ENCODE measurements at regions not wholly inside any gene's neighbourhood (a gene's known extent, or its start where the extent isn't known, plus 50 kb on each side); places are given as distances from the start of the nearest gene placed in this dataset.
A peak's percentile ranks its signal among the peaks of the same experiment; 100 is the strongest.

DNA sequence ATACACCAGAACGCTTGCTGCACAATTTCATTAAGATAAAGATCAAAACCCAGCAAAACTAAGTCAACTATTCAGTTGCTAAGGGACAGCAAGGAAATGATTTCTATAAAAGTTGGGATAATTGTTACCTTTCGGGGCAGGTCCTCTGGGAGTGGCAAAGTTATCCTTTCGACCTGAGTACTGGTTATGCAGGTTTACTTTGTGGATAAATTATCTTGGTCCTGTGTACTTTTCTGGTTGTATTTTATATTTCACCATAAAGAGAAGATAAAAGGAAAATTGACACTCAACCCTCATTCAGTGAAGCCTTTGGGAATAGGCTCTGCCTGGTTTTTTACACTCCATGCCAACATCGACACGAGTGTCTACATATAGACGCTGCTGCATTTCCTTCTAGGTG lies 146.5 kb downstream of the SYK start:
- DNase-seq (ENCODE audit: low spot score), result no peak

DNA sequence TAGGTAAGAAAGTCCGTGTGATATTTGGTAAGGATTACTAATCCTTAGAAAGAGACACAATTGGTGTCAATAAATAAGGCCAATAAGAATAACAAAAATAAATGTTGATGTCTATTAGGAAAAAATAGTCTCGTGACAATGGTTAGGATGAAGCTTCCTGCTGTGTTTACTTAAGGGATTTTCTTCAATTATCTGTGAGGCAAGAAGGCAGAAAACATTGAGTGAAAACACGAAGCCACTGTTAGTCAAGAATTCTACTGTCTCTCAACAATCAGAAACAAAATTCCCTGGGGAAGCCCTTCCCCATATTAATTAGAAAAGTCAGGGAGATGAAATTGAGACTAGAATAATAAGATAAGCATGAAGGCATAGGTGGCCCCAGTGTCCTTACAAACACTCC lies 149.0 kb downstream of the SYK start:
- DNase-seq (ENCODE audit: low spot score), result no peak

DNA sequence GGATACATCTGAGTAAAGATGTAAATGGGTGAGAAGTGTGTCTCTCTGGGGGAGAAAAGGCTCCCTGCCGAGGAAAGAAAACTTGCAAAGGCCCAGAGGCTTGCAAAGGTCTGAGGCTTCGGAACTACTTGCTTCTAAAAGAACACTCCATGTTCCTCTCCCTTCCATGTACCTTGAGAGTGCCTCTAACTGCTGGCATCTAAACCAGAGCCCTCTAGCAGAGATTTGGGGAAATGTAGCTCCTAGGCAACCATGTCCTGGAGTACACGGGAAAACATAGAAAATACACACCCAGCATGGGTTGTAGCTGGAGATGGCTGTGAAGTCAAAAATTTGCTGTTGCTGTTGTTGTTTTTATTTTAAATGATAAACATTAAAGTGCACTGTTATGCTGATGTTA lies 151.6 kb downstream of the SYK start:
- no peak for DNase-seq (ENCODE audit: low spot score)

DNA sequence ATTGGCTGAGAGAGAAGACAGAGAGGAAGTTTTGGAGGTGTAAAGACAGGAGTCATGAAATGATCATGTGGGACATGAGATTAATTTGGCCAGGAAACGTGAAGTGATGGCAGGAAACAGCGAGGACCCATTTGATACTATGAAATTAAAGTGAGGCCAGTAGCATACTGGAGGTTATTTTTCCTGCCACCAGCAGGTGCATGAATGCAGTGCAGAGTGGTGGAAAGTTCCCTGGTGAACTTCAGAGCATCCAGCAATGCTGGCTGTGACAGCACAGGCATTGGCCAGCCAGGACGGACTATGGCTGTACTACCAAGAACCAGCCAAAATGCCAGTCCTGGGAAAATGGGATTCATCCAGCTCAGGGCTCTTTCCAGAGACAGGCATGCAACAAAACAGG lies 152.2 kb downstream of the SYK start:
- no peak for DNase-seq (ENCODE audit: low spot score)

DNA sequence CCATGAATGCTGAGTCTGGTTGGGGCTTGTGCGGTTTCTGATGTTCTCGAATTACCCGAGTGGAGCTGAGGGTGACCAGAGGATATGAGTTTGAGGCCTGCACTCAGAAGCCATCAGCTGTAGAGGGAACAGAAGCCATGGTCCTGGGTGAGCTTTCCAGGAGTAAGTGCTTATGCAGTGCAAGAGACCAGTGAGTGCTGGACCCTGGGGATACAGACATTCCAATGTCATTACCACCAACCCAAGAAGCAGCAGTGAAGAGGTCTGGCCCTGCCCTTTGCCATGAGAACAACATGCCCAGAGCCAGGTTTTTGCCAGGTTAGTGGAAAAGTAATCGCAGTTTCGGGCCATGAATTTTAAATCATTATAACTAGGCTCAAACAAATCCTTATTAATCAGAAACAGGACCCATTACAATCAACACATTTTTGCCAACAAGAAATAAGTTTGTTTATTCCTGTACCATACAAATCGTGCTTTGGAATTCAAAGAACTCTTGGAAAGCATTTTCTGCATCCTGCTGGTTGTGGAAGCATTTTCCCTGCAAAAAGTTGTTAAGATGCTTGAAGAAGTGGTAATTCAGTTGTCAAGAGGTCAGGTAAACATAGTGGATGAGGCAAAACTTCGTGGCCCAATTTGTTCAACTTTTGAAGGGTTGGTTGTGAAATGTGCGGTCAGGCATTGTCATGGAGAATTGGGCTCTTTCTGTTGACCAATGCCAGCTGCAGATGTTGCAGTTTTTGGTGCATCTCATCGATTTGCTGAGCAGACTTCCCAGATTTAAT lies 154.6 kb downstream of the SYK start:
- no peak for DNase-seq (ENCODE audit: low spot score)

DNA sequence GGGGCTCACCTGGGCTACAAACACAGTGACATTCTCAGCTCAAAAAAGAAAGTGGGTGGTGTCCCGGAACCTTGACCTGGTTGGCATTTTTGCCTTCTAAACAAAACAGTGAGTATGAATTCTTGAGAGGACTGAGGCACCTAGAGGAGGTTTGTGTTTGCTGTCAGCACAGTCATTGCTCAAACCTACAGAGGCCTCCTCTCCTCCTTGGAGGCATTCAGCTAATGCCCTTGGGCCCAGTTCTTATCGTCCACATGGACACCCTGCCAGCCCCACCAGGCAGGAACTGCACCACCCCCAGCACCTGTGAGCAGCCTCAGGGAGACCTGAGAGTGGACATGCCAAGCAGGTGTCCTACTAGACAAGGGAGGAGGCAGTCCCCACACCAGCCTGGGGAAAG lies 156.7 kb downstream of the SYK start:
- DNase-seq (ENCODE audit: low spot score), result no peak

DNA sequence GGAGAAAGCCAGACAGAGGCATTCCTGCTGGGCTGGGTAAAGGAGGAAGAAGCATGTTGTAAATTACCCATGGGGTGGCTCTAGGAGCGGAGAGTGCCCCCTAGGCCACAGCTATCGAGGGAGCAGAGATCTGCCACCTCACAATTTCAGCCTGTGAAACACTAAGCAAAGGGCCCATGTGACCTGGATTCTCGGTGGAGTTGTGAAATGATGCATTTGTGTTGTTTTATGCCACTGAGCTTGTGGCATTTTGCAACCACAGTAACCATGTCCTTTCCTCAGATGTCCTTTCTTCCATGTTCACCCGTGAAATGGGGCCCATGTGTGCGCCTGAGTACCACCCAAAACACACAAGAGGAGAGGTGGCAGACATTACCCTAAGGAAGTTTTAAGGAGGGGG lies 159.3 kb downstream of the SYK start:
- no peak for DNase-seq (ENCODE audit: low spot score)

DNA sequence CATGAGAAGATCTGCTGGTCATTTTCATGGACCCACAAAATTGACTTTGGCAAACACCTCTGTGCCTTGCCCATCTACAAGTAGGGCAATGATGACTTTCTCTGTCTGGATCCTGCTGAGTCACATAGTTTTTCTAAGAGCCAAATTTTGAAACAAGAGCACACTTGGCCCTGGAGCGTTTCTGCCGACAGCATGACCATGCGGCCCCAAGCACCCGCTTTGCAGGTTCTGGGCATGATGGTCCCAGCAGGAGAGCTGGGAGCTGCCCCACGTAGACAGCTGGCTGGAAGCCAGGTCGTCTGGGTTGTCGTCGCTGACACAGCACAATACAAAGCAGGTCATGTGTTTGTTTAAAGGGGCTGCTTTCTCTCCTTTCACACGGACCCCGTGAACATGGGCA lies 159.8 kb downstream of the SYK start:
- DNase-seq (ENCODE audit: low spot score), result no peak

DNA sequence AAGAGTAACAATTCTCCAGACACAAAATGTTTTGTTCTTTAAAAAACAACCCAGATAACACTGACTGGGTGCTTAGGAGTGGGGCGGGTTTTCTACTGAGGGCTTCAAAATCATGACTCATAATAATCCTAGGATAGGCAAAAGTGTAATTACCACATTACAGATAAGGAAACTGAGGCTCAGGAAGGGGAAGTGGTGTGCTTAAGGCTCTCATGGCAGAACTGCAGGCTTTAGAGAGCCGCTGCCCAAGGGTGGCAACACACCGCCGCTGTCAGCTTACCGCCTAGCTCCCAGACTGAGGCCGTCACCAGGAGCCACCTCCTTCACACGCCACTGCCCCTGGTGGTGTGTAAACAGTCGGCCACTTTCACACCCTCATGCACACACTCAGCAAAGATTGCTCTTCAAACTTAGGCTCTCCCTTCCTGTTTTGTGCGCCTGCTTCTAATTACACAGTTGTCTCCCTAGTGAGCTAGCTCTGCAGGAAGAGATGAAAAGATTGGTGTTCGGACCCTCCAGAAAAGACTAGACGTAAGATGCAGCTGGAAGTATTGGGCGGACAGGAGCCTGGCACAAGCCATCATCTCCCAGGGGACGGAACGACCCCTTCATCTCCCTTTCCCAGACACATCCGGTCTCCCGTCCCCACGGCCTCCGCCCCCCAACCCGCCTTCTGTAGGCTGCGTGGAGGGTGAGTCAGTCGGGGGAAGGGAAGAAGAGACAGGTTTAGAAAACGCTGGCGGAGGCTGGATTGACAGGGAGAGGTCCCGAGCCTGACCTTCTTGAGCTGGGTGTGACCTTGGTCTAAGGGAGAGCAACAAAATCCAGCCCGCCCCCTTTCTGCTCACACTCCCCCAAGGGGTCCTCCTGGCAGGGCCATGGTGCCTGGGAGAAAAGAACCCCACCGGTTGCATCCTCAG lies 162.7 kb downstream of the SYK start:
- DNase-seq (ENCODE audit: low spot score), result no peak

DNA sequence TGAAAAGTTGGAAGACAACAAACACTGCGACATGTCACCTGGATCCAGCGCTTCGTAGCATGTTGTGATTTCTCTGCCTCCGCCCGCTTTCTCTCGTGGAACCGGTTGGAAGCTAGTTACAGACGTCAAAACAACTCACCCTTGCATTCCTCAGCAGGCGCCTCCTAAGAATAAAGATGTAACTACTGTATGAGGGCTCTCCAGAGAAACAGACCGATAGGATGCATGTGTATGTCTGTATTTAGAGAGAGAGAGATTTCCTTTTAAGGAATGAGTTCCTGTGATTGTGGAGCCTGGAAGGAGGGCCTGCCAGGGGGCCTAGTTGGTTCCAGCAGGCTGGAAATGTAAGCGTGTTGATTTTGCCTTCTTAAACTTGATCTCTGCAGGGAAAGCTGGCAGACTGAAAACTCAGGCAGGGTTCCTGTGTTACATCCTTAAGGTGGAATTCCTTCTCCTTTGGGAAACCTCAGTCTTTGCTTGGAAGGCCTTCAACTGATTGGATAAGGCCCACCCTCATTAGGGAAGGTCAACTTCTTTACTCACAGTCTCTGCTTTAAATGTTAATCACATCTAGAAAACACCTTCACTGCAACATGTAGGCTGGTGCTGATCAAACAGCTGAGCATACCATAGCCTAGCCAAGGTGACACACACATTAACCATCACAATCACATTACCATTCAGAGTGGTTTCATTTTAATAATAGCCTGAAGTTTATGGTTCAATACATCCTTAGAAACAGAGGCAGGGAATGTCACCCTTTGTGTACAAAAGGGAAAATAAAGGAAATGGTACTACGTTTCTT lies 163.8 kb downstream of the SYK start:
- no peak for DNase-seq (ENCODE audit: low spot score)

DNA sequence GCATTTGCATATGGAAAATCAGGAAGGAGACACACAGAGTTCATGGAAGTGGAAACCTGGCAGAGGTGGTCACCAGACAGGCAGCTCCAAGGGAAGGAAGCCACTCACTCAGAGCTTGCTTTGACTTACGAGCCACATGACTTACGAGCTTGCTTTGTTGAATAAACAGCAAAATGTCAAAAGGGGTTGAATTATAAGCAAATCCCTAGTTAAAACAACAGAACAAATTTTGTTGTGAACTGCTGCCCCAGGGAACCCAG lies 164.3 kb downstream of the SYK start:
- DNase-seq (ENCODE audit: low spot score), result no peak

DNA sequence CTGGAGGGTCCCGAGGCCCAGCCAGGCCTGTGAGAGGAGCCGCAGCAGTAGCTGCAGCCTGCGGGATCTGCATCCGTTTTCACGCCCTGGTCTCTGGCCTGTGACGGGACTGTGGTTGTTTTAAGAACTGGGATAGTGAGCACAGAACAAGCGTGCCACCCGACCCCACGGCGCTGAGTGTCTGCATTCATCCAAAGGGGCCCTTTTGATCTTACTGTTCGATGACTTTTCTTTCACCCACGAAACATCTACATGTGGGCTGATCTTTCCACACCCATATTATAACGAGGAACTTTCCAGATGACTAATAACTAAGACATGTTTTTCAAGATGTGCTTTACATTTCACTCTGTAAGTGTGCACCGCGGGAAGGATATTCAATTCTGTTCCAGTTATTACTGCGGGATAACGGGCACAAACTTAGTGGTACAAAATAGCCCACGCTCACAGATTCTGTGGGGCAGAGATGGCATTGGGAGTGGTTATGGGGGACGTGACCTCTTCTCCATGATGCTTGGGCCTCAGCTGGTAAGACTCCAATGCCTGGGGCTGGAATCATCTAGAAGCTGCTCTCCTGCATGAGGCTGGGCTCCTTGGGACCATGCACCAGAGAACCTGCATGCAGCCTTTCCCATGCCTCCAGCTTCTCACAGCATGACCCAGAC lies 165.0 kb downstream of the SYK start:
- peak; percentile 73 for DNase-seq (ENCODE audit: low spot score)

DNA sequence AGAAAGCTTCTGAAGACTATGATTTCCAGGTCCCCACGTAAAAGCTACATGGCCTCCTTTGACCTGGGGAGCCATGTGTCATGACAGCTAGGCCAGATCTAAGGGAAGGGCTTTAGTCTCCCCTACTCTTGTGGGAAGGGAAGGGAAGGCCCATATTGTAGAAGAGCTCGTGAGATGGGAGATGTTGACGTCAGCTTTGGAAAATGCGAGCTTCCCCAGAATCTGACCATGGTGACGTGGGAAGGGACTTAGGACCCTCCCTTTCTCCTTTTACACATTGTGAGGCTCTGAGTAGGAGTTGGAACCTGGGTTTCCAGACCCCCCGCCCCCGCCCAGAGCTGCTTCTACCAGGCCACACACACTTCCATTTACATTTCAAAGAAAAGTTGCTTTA lies 165.5 kb downstream of the SYK start:
- DNase-seq (ENCODE audit: low spot score), result no peak

DNA sequence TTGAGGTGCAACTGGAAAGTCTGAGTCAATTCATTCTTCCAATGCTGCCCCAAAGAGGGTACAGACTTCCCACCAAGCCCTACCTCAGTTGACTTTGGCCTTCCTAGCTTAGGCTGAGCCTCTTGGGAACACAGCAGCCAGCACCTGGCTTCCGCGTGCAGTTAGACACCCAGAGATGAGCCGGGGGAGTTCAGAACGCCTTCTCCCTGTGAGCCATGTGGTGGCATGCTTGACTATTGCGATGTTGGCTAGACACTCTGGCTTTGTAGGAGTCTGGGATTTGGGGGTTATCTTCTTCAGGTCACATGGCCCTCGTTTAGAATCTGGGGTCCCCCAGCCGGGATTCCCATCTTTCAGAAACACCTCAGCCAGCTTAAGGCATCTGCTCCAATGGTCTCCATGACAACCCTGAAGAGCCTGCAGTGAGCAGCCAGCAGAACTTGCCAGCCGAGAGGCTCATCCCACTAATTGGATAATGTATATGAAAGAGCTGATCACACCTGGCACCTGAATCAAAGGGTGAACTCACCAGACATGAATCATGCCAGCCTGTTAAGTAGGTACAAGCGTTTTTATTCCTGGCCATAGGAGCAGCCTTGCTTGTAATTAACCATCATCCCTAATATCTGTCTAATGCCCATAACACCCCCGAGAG lies 167.5 kb downstream of the SYK start:
- no peak for DNase-seq (ENCODE audit: low spot score)

DNA sequence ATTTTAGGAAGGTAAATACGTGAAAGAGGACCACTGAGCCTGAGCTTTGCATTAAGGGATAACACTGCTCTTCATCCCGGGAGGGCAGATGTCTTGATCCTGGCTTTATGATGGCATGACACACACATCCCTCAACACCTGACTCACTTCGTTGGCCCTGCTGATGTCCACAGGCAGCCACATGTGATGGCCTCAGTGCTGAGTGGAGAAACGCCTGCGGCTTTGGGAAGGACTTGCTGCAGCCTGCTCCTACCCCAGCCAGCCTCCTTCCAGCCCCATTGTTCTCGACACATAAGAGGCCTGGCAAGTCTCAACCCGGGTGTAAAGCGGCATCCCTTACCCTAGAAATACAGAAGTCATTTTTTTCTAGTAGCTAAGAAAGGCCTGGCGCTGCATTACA lies 169.0 kb downstream of the SYK start:
- no peak for DNase-seq (ENCODE audit: low spot score)

DNA sequence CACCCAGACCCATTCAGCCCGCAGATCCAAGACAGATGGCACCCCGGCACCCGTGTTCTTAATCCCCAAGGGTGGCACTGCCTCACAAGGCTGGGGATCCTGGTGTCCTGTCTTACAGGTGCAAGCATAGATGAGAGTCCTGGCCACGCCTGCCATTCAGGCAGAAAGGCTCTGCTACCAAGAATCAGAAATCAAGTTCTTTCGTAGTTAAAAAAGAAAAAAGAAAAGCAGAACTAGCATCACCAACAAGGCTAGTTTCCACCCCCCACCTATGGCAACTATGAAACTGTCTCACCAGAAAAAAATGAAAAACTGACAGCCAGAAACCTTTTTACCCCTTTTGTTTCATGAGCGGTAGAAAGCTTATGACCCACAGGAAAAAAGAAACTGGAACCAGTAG lies 170.4 kb downstream of the SYK start:
- DNase-seq (ENCODE audit: low spot score), result no peak

DNA sequence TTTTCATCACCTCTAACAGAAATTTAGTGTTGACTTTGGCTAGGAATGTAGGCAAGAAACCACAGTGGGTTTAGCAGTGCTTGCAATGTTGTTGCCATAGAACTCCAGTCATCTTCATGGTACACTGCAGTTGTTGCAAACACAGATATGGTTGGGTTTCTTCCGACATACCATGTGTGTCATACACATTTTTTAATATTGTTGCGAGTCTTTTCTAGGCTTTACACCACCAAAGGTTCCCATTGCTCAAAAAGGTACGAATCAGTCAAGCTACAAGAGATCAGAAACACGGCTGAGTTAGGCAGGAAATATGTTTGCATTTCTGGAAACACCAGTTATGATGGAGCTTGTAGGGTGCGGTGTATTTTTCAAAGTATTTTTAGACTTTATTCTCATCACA lies 172.4 kb downstream of the SYK start:
- DNase-seq (ENCODE audit: low spot score), result no peak

DNA sequence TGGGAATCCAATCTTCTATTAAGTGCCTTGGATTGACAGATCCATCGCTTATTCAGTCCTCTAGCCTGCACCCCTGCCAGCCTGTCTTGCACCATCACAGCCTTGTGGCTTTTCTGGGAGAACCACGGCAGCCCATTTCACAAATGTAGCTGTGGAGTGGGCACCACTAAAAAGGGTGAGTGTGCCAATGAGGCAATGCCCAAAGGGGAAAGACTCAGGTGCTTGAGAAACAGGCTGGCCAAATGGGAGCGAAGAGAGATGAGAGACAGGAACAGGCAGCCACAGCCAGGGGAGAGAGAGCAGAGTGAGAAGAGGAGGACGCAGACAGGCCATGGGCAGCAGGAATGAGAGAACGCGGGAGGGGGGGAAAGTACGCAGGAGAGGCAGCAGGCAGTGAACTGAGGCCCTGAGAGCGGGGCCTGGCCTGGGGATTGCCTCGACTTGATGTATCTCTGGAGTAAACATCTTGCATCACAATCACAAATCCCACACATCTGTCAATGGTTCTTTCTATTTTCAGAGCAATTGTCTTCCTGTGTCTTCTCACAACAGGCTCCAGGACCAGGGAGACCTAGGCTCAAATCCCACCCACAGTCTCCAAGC lies 173.1 kb downstream of the SYK start:
- DNase-seq (ENCODE audit: low spot score), result no peak

DNA sequence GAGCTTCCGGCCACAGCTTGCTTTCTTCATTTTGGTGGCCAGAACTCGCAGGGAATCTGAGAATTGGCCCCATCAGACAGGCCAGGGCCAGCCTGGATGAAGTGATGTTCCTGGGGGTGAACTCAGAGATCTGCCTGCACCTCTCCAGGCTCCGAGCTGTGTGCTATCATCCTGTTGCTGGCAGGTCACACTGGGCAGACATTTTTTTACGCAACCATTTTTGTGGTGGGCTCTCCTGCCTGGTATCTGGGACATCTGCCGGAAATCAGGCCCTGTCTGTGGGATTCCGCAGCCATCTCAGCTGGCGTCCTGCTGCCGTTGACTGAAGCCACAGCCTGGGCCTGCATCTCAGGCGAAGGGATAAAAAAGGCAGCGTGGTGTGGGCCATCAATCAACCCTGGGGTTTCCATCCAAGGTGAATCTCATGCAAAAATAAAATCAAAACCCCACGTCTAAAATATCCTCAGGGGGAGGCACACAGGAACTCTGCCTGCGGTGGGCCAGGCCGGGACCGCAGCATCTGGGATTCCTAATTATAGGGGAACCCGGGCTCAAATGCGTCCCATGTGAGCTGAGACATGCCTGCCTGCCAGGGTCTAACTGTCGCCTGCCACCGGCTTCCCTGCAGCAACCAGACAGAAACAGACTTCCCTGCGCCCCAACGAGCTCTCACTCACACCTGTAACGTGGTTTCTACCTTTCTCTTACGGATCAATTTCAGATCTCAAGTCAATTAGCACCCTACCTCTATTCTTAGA lies 174.3 kb downstream of the SYK start:
- no peak for DNase-seq (ENCODE audit: low spot score)

DNA sequence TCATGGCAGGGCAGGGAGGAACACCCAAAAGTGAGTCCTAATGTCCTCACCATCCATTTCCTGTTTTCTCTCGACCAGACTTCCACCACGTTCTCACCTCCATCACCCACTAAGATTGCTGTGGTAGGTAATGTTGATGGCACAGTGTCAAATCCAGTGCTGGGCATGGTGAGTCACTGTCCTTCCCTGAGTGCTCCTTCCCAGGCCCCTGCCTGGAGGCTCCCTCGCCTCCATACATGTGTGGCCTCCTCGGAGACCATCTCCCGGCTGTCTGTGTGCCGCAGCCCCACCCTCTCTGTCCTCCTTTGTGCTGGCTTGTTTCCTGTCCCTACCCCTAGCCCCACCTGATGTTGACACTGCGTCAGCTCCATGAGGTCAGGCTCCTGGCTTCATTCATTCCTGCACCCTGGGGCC lies 177.5 kb downstream of the SYK start:
- no peak for DNase-seq (ENCODE audit: low spot score)

DNA sequence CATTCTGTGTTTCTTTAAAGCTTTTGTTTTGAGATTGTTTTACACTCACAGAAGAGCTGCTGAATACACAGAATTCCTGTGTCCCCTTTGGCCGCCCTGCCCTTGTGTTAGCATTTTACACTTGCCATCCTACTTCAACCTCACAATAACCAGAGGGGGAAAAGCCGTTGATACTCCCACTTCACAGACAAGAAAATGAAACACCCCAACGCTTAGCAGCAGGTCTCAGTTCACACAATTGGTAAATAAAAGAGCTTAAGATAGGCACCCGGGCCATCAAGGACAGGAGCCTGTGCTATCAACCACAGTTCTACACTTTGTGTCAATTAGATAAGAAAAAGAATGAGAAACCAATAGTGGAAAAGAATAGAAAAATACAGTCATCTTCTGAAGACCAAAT lies 178.0 kb downstream of the SYK start:
- DNase-seq (ENCODE audit: low spot score), result no peak
